Hepatocyte (in vitro differentiated cells): ENCODE measurements at regions not wholly inside any gene's neighbourhood (a gene's known extent, or its start where the extent isn't known, plus 50 kb on each side); places are given as distances from the start of the nearest gene placed in this dataset.
"Not testable (repeated sequence)": the region's sequence is repeated elsewhere in the genome, so short reads cannot be mapped to it uniquely, and the experiment has no call there.

Experiments used
- DNase-seq: peaks from one replicate; pipeline ENCODE4 v3.0.0-alpha.2; 2016; ENCODE audit warnings: low spot score
- H2AFZ ChIP-seq: fragments of 200-600 bp; sonication (generic); 2 replicates; pipeline ENCODE4 v1.6.0; 2016; ENCODE audit warnings: antibody characterized with exemption, mild to moderate bottlenecking
- H3K27ac ChIP-seq: fragments of 200-600 bp; sonication (generic); 2 replicates; pipeline ENCODE4 v1.5.1; 2016; ENCODE audit warnings: mild to moderate bottlenecking
- H3K27me3 ChIP-seq: fragments of 200-600 bp; sonication (generic); 2 replicates; pipeline ENCODE4 v1.6.1; 2016
- H3K36me3 ChIP-seq: fragments of 200-600 bp; sonication (generic); replicated peaks from 2 replicates; pipeline ENCODE4 v1.5.1; 2016; ENCODE audit warnings: low read depth; ENCODE audit not compliant: insufficient read depth
- H3K4me1 ChIP-seq: fragments of 200-600 bp; sonication (generic); 2 replicates; pipeline ENCODE4 v1.5.1; 2016; ENCODE audit warnings: mild to moderate bottlenecking, moderate library complexity; ENCODE audit not compliant: insufficient read depth
- H3K4me2 ChIP-seq: fragments of 200-600 bp; sonication (generic); 2 replicates; pipeline ENCODE4 v1.6.0; 2016
- H3K4me3 ChIP-seq: fragments of 200-600 bp; sonication (generic); 2 replicates; pipeline ENCODE4 v1.5.1; 2016; ENCODE audit warnings: mild to moderate bottlenecking
- H3K79me2 ChIP-seq: fragments of 200-600 bp; sonication (generic); 2 replicates; pipeline ENCODE4 v1.6.0; 2017; ENCODE audit warnings: mild to moderate bottlenecking
- H3K9me2 ChIP-seq: fragments of 200-600 bp; sonication (generic); replicated peaks from 2 replicates; pipeline ENCODE4 v1.6.0; 2017; ENCODE audit warnings: mild to moderate bottlenecking; ENCODE audit not compliant: insufficient read depth
- H3K9me3 ChIP-seq: fragments of 200-600 bp; sonication (generic); 2 replicates; pipeline ENCODE4 v1.5.1; 2016; ENCODE audit warnings: low read depth, mild to moderate bottlenecking
- H4K20me1 ChIP-seq: fragments of 200-600 bp; sonication (generic); 2 replicates; pipeline ENCODE4 v1.6.0; 2016; ENCODE audit warnings: mild to moderate bottlenecking; ENCODE audit not compliant: insufficient read depth, poor library complexity, severe bottlenecking
- CTCF ChIP-seq: fragments of 200-600 bp; sonication (generic); IDR thresholded peaks from 2 replicates; pipeline ENCODE4 v1.5.1; 2016; ENCODE audit warnings: antibody characterized with exemption, mild to moderate bottlenecking; ENCODE audit not compliant: poor library complexity
- EZH2 ChIP-seq: fragments of 200-600 bp; sonication (generic); IDR thresholded peaks from 2 replicates; pipeline ENCODE4 v1.6.1; 2016; ENCODE audit warnings: antibody characterized with exemption, mild to moderate bottlenecking, borderline replicate concordance
- EZH2phosphoT487 ChIP-seq: fragments of 200-600 bp; sonication (generic); IDR thresholded peaks from one replicate; pipeline ENCODE4 v1.6.1; 2018; ENCODE audit warnings: antibody characterized with exemption, mild to moderate bottlenecking, low read depth, moderate library complexity; ENCODE audit not compliant: unreplicated experiment, severe bottlenecking
- WGBS: methylation state at CpG from one replicate; pipeline ENCODE4 v1.1.6; 2016; ENCODE audit warnings: low lambda C conversion rate; ENCODE audit errors: missing lambda C conversion rate; 5-methylcytosine and 5-hydroxymethylcytosine counted together

GRCh38 chr7:68873616-68874015, 724.7 kb upstream of the AUTS2 start:
- no peak for TF ChIP-seq CTCF
- no peak for TF ChIP-seq EZH2
- 57% methylated on average over 5 of the region's 5 CpGs for WGBS
- Histone ChIP-seq H3K4me1 (no peaks in the 10 kb centered on the region), H2AFZ (no peak overlapping the region), H3K4me2 (no peak overlapping the region), H4K20me1 (no peaks in the 10 kb centered on the region), H3K36me3 (no peaks in the 10 kb centered on the region), H3K79me2 (no peaks in the 10 kb centered on the region), H3K27me3 (peaks cover 7% of the 10 kb centered on the region), H3K9me3 (no peaks in the 10 kb centered on the region), H3K4me3 (no peak overlapping the region), H3K9me2 (no peaks in the 10 kb centered on the region), H3K27ac (no peak overlapping the region)
- DNase-seq = no peak

GRCh38 chr7:68875857-68876256, 722.4 kb upstream of the AUTS2 start:
- no peak overlapping the region for H2AFZ ChIP-seq
- H3K9me2 ChIP-seq = no peaks in the 10 kb centered on the region
- H3K27me3 ChIP-seq = no peaks in the 10 kb centered on the region
- H3K4me3 ChIP-seq = no peak overlapping the region
- no peaks in the 10 kb centered on the region for H4K20me1 ChIP-seq
- no peak for TF ChIP-seq CTCF
- no peak for TF ChIP-seq EZH2
- no peak for TF ChIP-seq EZH2phosphoT487
- DNase-seq = no peak
- H3K4me1 ChIP-seq = no peaks in the 10 kb centered on the region
- H3K79me2 ChIP-seq = no peaks in the 10 kb centered on the region
- no peaks in the 10 kb centered on the region for H3K9me3 ChIP-seq
- H3K27ac ChIP-seq = no peak overlapping the region
- H3K4me2 ChIP-seq = no peak overlapping the region
- WGBS = 48% methylated on average over 2 of the region's 2 CpGs
- no peaks in the 10 kb centered on the region for H3K36me3 ChIP-seq

- H3K9me2 ChIP-seq, H3K9me3 ChIP-seq, H3K27me3 ChIP-seq, H3K4me2 ChIP-seq, H3K4me1 ChIP-seq, H3K79me2 ChIP-seq, DNase-seq, H2AFZ ChIP-seq, H3K4me3 ChIP-seq, H3K36me3 ChIP-seq, H4K20me1 ChIP-seq, H3K27ac ChIP-seq: not testable (repeated sequence)
- WGBS = 96% methylated on average over 1 of the region's 1 CpG
Measured at GRCh38 chr7:68887116-68887515, 711.2 kb upstream of the AUTS2 start.

- Histone ChIP-seq H2AFZ (no peak overlapping the region), H3K4me3 (no peak overlapping the region), H3K4me1 (no peaks in the 10 kb centered on the region), H3K9me2 (no peaks in the 10 kb centered on the region), H3K4me2 (no peak overlapping the region), H3K36me3 (no peaks in the 10 kb centered on the region), H3K27ac (no peak overlapping the region), H3K79me2 (no peaks in the 10 kb centered on the region), H4K20me1 (no peaks in the 10 kb centered on the region), H3K27me3 (no peaks in the 10 kb centered on the region), H3K9me3 (no peaks in the 10 kb centered on the region)
- DNase-seq = no peak
- TF ChIP-seq EZH2phosphoT487 (no peak), CTCF (no peak), EZH2 (no peak)
- WGBS = 38% methylated on average over 3 of the region's 3 CpGs
Measured at GRCh38 chr7:68888971-68889385, 709.3 kb upstream of the AUTS2 start.
